OCI-M2 (cell line): ENCODE measurements at regions not wholly inside any gene's neighbourhood (a gene's known extent, or its start where the extent isn't known, plus 50 kb on each side); places are given as distances from the start of the nearest gene placed in this dataset.

Experiments
- DNase-seq: peaks from one replicate; lab custom pipeline; 2025; ENCODE audit not compliant: unreplicated experiment; lab: John Stamatoyannopoulos, UW

- no peak for DNase-seq
Measured at GRCh38 chr4:188534297-188534696, 395.1 kb downstream of the TRIML1 start.

GRCh38 chr4:188534917-188535316 is 395.7 kb downstream of the TRIML1 start:
- DNase-seq, result no peak

DNA sequence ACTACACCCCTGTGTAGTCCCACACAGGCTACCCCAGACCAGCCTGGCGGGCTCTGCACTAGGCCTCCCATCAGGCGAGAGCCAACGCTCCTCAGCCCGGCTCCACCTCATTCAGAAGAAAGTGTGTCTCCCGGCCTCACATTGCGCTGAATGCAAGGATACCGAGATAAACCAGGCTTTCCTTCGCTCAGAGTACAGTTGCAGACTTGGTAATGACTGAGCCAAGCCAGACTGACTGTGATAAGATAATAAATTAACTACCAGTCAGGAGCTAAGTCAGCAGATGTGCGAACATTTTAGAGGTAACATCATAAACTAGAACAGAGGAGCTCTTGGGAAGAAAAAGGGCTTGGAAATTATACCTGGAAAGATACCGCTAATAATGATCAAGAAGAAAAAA is 397.6 kb downstream of the TRIML1 start:
- no peak for DNase-seq

DNA sequence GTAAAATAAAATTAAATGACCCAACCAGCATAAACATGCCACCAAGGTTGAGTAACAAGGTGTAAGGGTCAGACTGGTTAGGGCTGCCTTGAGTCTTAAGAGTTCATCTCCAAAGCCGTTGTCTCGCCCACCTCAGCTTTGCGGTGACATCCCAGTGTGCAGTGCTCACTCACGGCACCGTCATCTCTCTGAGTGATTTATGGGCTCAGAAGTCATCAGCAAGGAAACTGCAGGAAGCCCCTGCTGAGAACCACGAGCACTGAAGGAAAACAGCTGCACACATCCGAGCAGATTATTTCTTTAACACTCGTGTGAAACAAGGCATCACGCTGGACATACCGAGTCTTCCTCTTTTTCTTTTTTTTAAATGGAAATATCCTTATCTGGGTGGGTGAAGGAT is 411.1 kb downstream of the TRIML1 start:
- no peak for DNase-seq

- no peak for DNase-seq
Measured at GRCh38 chr4:188551156-188551555, 411.9 kb downstream of the TRIML1 start.

DNA sequence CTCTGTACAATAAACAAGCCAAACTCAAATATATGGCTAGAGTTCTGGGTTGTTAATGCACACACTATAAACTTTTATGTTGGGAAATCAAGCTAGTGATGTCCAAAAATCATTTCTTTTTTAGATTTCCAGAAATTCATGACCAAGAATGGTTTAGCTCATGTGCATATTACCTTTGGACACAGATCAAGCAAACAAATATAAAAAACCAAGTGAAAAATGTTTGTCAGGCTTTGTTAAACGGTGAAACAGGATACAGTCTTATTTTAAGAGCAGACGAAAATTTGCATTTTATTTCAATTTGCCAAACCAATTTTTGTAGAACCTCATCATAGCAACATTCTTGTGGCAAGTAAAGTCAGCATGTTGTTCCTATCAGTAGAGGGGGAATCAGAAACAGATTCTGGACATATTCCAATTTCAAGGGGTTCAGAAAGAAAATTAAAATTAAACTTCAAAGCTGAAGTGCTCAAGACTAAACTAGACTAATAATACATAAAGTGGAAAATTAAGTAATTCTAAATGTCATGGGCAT is 413.6 kb downstream of the TRIML1 start:
- no peak for DNase-seq

GRCh38 chr4:188554413-188554812 is 415.2 kb downstream of the TRIML1 start:
- DNase-seq, result no peak

DNA sequence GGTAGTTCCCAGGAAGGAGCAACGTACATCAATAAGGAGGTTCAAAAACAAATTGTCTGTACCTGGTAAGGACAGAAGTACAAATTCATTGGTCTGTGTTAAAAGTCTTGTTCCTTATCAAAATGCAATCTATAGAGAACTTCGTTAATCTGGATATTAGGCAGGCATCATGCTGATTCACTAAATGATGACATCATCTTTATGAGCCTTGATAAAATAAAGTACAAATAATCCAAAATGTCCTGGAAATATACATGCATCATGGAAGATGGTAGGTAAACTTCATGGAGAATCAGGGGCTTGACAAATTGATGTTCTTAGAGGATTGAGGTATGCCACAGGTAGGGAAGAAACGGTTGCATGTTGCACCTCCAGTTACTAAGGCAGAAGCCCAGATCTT is 433.9 kb downstream of the TRIML1 start:
- no peak for DNase-seq

- DNase-seq, result no peak
Measured at GRCh38 chr4:188578657-188579056, 439.4 kb downstream of the TRIML1 start.

DNA sequence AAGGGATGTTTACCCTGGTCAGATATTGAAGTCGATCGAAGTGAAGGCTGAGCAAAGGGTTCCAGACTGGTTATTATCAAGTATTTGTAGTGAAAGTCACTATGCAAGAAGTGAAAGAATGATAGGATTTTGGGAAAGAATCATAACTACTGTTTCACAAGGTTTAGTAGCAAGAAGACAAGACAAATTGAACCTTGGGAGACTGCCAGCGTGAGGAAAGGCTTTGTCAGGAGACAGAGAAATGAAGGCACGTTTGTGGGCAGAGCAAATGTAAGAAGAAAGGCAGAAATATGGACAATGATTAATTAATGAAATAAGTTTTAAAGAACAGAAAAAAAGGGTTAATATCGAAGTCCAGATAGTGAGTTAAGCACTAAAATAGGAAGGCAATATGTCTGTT is 456.8 kb downstream of the TRIML1 start:
- DNase-seq, result no peak

GRCh38 chr4:188603646-188604045 is 464.4 kb downstream of the TRIML1 start:
- no peak for DNase-seq

- no peak for DNase-seq
Measured at GRCh38 chr4:188606635-188607034, 467.4 kb downstream of the TRIML1 start.

DNA sequence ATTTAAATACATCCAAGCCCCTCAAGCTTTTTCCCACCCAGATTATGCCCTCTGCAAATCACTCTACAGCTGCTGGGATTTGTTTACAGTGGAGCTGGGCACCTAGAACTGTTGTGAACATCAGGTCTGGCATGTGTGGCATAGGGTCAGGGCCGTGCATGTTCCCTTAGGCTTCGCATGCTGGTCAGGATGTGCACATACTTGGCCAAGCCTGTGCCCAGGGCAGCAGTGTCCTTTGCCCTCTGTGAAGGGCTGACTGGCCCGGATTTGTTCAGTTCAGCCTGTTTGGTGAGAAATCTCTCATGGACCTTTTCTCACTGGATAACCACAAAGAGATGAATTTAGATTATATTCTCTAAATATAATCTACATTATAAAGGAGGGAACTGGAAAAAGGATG is 471.9 kb downstream of the TRIML1 start:
- DNase-seq, result no peak

DNA sequence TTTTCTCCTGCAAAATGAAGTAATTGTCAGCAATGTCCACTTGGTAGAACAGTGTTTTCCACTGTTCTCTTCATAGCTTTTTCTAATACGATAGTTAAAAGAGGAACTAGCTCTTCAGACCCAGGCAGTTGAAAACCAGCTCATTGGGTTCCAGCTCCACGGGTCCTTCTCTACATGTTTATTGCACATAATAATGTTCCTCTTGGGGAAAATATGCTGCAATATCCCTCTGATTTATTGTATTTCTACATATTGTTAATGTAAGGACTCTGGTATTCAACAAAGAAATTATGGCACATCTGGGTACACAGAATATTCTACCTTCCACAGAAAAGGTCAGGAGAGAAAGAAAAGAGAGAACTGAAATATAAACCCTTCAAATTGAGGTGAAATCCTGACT is 473.4 kb downstream of the TRIML1 start:
- DNase-seq, result no peak

DNA sequence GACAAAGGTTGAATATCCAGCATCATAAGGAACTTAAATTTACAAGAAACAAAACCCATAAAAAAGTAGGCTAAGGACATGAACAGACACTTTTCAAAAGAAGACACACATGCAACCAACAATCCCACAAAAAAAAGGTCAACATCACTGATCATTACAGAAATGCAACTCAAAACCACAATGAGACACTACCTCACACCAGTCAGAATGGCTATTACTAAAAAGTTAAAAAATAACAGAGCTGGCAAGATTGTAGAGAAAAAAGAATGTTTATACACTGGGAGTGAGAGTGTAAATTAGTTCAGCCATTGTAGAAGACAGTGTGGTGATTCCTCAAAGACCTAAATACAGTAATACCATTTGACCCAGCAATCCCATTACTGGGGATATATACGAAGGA is 474.7 kb downstream of the TRIML1 start:
- DNase-seq, result no peak

- DNase-seq, result no peak
Measured at GRCh38 chr4:188619456-188620149, 480.4 kb downstream of the TRIML1 start.

DNA sequence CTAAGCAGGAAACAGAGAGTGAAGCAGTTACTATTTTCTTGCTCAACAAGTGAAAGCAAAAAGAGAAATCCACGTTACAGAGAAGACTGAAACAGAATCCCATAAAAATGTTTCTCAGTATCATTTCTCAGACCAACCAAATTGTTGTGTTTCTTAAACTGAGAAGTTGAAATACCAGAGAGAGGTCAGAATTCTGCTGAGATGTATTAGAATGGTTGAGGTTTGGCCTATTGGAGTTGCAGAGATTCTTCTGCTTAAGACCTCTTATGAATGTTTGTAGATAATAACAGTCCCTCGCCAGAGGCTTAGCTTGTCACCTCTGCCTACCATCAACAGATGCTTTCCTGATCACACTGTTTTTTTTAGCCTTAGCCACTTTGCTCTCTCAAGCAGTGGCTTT is 481.4 kb downstream of the TRIML1 start:
- no peak for DNase-seq

DNA sequence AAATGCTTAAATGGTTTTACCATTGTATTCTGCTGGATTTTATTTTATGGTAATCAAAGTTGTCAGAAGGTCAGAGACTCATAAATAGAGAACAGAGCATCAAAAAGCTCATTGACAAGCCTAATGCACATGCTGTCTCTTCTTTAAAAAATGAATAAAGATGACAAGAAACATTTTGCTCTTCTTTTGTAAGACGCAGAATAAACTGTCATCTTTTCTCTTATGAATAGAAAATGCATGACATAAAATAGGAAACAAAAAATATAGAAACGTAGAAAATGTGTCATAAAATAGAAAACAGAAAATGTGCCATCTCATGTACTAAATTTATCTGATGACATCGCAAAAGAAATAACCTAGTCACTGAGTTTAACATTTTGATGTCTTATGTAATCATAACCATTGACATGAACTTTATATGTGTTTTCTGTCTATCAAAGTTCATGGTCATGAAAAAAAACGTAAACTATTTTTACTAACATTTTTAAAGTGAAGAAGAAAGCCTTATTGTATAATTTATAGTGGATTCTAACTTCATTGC is 484.1 kb downstream of the TRIML1 start:
- DNase-seq, result no peak

GRCh38 chr4:188624370-188624769 is 485.1 kb downstream of the TRIML1 start:
- DNase-seq, result no peak

- no peak for DNase-seq
Measured at GRCh38 chr4:188627892-188628291, 488.7 kb downstream of the TRIML1 start.

GRCh38 chr4:188639479-188640100 is 500.3 kb downstream of the TRIML1 start:
- DNase-seq, result no peak

DNA sequence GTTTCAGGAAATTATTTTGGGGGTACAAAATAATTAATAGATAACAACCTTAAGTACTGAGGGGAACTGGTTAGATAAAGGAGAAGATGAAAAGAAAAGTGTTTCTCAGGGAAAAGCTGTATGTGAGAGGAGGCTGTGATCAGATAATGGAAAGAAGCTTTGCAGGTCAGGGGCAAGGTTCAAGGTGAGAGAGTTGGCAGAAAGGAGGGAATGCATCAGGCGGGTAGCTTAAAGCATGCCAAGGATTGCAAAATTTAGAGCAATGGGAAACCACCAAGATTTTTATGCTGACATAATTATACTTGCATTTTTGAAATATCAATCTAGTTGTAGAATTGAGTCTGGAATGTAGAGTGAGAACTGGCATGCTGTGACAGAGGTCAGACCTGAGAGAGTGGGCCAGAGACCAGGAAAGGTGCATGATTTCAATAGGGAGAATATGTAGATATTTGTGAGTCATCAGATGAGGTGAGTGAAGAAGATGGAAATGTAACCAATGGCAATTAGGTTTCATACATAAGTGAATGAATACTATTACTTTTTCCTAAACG is 508.7 kb downstream of the TRIML1 start:
- no peak for DNase-seq
